ENCODE measurements at regions not wholly inside any gene's neighbourhood (a gene's known extent, or its start where the extent isn't known, plus 50 kb on each side); places are given as distances from the start of the nearest gene placed in this dataset.

- no peak overlapping the region for H3K27ac ChIP-seq (ENCODE audit: low read depth in 1 of 2, low read length in 1 of 2)
- no peaks in the 10 kb centered on the region for H3K9me3 ChIP-seq (ENCODE audit: control insufficient read depth in 4 of 4, insufficient read depth in 3 of 4, low read length in 3 of 4)
- no peaks in the 10 kb centered on the region for H3K27me3 ChIP-seq (ENCODE audit: control insufficient read depth in 3 of 3, insufficient read depth in 3 of 3, low read length in 2 of 3)
- DNase-seq (no peak), ATAC-seq (ENCODE audit: insufficient read depth, low FRiP score) (no peak)
- no peaks in the 10 kb centered on the region for H3K36me3 ChIP-seq (ENCODE audit: control insufficient read depth in 4 of 4, insufficient read depth in 4 of 4, low read length in 4 of 4)
- H3K4me3 ChIP-seq, result no peak overlapping the region
- H3K9ac ChIP-seq (ENCODE audit: insufficient read depth in 1 of 2, low read length in 2 of 2), result no peak overlapping the region
- TF ChIP-seq CTCF (IDR thresholded peaks at IDR 0.05; ENCODE audit: control extremely low read depth, extremely low read depth), result no peak
- H3K4me1 ChIP-seq (ENCODE audit: control insufficient read depth in 5 of 5, insufficient read depth in 5 of 5, low read length in 5 of 5), result no peaks in the 10 kb centered on the region
- WGBS, 2 donors, result 57 to 63% methylated on average over 3 of the region's 3 CpGs
Observed at GRCh38 chr2:217497843-217498377, 504.9 kb downstream of the TNS1 start.

- TF ChIP-seq CTCF (IDR thresholded peaks at IDR 0.05; ENCODE audit: control extremely low read depth, extremely low read depth), result no peak
- H3K9ac ChIP-seq (ENCODE audit: insufficient read depth in 1 of 2, low read length in 2 of 2), result no peak overlapping the region
- no peak for DNase-seq
- 50 to 72% methylated on average over 4 of the region's 4 CpGs for WGBS, 2 donors
- H3K4me3 ChIP-seq, result no peak overlapping the region
- no peaks in the 10 kb centered on the region for H3K36me3 ChIP-seq (ENCODE audit: control insufficient read depth in 4 of 4, insufficient read depth in 4 of 4, low read length in 4 of 4)
- no peaks in the 10 kb centered on the region for H3K27me3 ChIP-seq (ENCODE audit: control insufficient read depth in 3 of 3, insufficient read depth in 3 of 3, low read length in 2 of 3)
- no peak overlapping the region for H3K27ac ChIP-seq (ENCODE audit: low read depth in 1 of 2, low read length in 1 of 2)
- H3K9me3 ChIP-seq (ENCODE audit: control insufficient read depth in 4 of 4, insufficient read depth in 3 of 4, low read length in 3 of 4), result peaks cover 0 to 2% (median 0%) of the 10 kb centered on the region in 4 donors
- H3K4me1 ChIP-seq (ENCODE audit: control insufficient read depth in 5 of 5, insufficient read depth in 5 of 5, low read length in 5 of 5), result no peaks in the 10 kb centered on the region
- no peak for ATAC-seq (ENCODE audit: insufficient read depth, low FRiP score)
Observed at GRCh38 chr2:217494557-217494956, 508.2 kb downstream of the TNS1 start.

- H3K9me3 ChIP-seq (ENCODE audit: control insufficient read depth in 4 of 4, insufficient read depth in 3 of 4, low read length in 3 of 4), result peaks cover 0 to 4% (median 0%) of the 10 kb centered on the region in 4 donors
- H3K4me3 ChIP-seq, result no peak overlapping the region
- DNase-seq (no peak), ATAC-seq (ENCODE audit: insufficient read depth, low FRiP score) (no peak)
- H3K36me3 ChIP-seq (ENCODE audit: control insufficient read depth in 4 of 4, insufficient read depth in 4 of 4, low read length in 4 of 4), result no peaks in the 10 kb centered on the region
- H3K9ac ChIP-seq (ENCODE audit: insufficient read depth in 1 of 2, low read length in 2 of 2), result no peak overlapping the region
- TF ChIP-seq CTCF (IDR thresholded peaks at IDR 0.05; ENCODE audit: control extremely low read depth, extremely low read depth), result no peak
- H3K4me1 ChIP-seq (ENCODE audit: control insufficient read depth in 5 of 5, insufficient read depth in 5 of 5, low read length in 5 of 5), result no peaks in the 10 kb centered on the region
- 12 to 35% methylated on average over 2 of the region's 2 CpGs for WGBS, 2 donors
- H3K27me3 ChIP-seq (ENCODE audit: control insufficient read depth in 3 of 3, insufficient read depth in 3 of 3, low read length in 2 of 3), result no peaks in the 10 kb centered on the region
- H3K27ac ChIP-seq (ENCODE audit: low read depth in 1 of 2, low read length in 1 of 2), result no peak overlapping the region
Observed at GRCh38 chr2:217491271-217491670, 511.5 kb downstream of the TNS1 start.
